HTR-8/SVneo (cell line): ENCODE measurements at regions not wholly inside any gene's neighbourhood (a gene's known extent, or its start where the extent isn't known, plus 50 kb on each side); places are given as distances from the start of the nearest gene placed in this dataset.

Experiments
- DNase-seq: peaks from one replicate; pipeline ENCODE4 v3.0.0; 2011; ENCODE audit warnings: low spot score, mixed read lengths; ENCODE audit not compliant: insufficient read length
- FAIRE-seq: peaks from 2 replicates; lab custom pipeline; 2011; peaks lifted over from hg19 to GRCh38; lab: Jason Lieb, UNC

- no peak for FAIRE-seq
Measured at GRCh38 chr4:98771959-98772632, 113.7 kb upstream of the TSPAN5 start.

GRCh38 chr4:98765771-98766170, 107.4 kb upstream of the TSPAN5 start:
- no peak for DNase-seq
- no peak for FAIRE-seq

More at GRCh38 chr4:98771959-98772632, 113.7 kb upstream of the TSPAN5 start:
- no peak for DNase-seq

- DNase-seq, result no peak
Measured at GRCh38 chr4:98758182-98758581, 99.8 kb upstream of the TSPAN5 start.

GRCh38 chr4:98754736-98755135, 96.3 kb upstream of the TSPAN5 start:
- DNase-seq, result no peak
- FAIRE-seq, result no peak

More at GRCh38 chr4:98758182-98758581, 99.8 kb upstream of the TSPAN5 start:
- FAIRE-seq, result no peak

GRCh38 chr4:98749206-98749605, 90.8 kb upstream of the TSPAN5 start:
- no peak for DNase-seq

GRCh38 chr4:98748609-98749008, 90.2 kb upstream of the TSPAN5 start:
- DNase-seq (no peak), FAIRE-seq (no peak)

More at GRCh38 chr4:98749206-98749605, 90.8 kb upstream of the TSPAN5 start:
- FAIRE-seq, result no peak

GRCh38 chr4:98747393-98748091, 89.1 kb upstream of the TSPAN5 start:
- DNase-seq (no peak), FAIRE-seq (no peak)

GRCh38 chr4:98746936-98747335, 88.5 kb upstream of the TSPAN5 start:
- no peak for FAIRE-seq

GRCh38 chr4:98746530-98746929, 88.1 kb upstream of the TSPAN5 start:
- no peak for FAIRE-seq

More at GRCh38 chr4:98746936-98747335, 88.5 kb upstream of the TSPAN5 start:
- no peak for DNase-seq

GRCh38 chr4:98745366-98745765, 87.0 kb upstream of the TSPAN5 start:
- FAIRE-seq (no peak), DNase-seq (no peak)

More at GRCh38 chr4:98746530-98746929, 88.1 kb upstream of the TSPAN5 start:
- no peak for DNase-seq

GRCh38 chr4:98744372-98745150, 86.2 kb upstream of the TSPAN5 start:
- FAIRE-seq, result no peak
- DNase-seq, result no peak

GRCh38 chr4:98741952-98742351, 83.5 kb upstream of the TSPAN5 start:
- FAIRE-seq, result no peak
- DNase-seq, result no peak

- FAIRE-seq (no peak), DNase-seq (no peak)
Measured at GRCh38 chr4:98739751-98740150, 81.3 kb upstream of the TSPAN5 start.

GRCh38 chr4:98733601-98734000, 75.2 kb upstream of the TSPAN5 start:
- DNase-seq (no peak), FAIRE-seq (no peak)

GRCh38 chr4:98728871-98729270, 70.5 kb upstream of the TSPAN5 start:
- DNase-seq (no peak), FAIRE-seq (no peak)

GRCh38 chr4:98728433-98728832, 70.0 kb upstream of the TSPAN5 start:
- DNase-seq, result peak; percentile 45
- FAIRE-seq, result no peak

GRCh38 chr4:98722000-98722399, 63.6 kb upstream of the TSPAN5 start:
- DNase-seq (no peak), FAIRE-seq (no peak)

GRCh38 chr4:98720871-98721480, 62.6 kb upstream of the TSPAN5 start:
- FAIRE-seq, result no peak
- no peak for DNase-seq

GRCh38 chr4:98716796-98717195, 58.4 kb upstream of the TSPAN5 start:
- no peak for FAIRE-seq
- DNase-seq, result no peak

GRCh38 chr4:98712607-98713006, 54.2 kb upstream of the TSPAN5 start:
- FAIRE-seq (no peak), DNase-seq (no peak)
